HepG2 (cell line): ENCODE measurements at regions not wholly inside any gene's neighbourhood (a gene's known extent, or its start where the extent isn't known, plus 50 kb on each side); places are given as distances from the start of the nearest gene placed in this dataset.

Experiments
- ATAC-seq: fragments of 200-7000 bp; cut with Tn5 transposase; 3 replicates; pipeline ENCODE4 v1.9.1; 2020; ENCODE audit warnings: mild to moderate bottlenecking, moderate library complexity
- BruUV-seq: library from RNA; stranded (reverse); fragments of 400-500 nt; replicated peaks from 2 replicates; lab custom pipeline; 2021; lab: Mats Ljungman, UMichigan
- CTCF ChIA-PET: fragments of 300-600 bp; formaldehyde crosslinking; extraction: SDS; loops from one replicate; lab custom pipeline; 2021; ENCODE audit warnings: low total read pairs, inconsistent platforms, low intra/inter-chr PET ratio; lab: Yijun Ruan, JAX
- POLR2A ChIA-PET: fragments of 350-600 bp; sonication (Branson Sonifier 250); formaldehyde crosslinking; loops from one replicate; lab custom pipeline; 2020; ENCODE audit warnings: antibody characterized with exemption, inconsistent platforms; lab: Yijun Ruan, JAX
- DNase-seq: peaks from one replicate; pipeline ENCODE4 v3.0.0-alpha.2; 2015; ENCODE audit warnings: low spot score
- FAIRE-seq: peaks from 3 replicates; lab custom pipeline; 2011; peaks lifted over from hg19 to GRCh38; lab: Jason Lieb, UNC
- H2AFZ ChIP-seq: one replicate; pipeline ENCODE4 v1.6.1; 2011; ENCODE audit warnings: low read length, inconsistent platforms
- H3K27ac ChIP-seq: fragments of 300-600 bp; 3 replicates; pipeline ENCODE4 v1.8.0; 2011; ENCODE audit warnings: mixed run types, mild to moderate bottlenecking, mixed read lengths, low read length, inconsistent platforms; ENCODE audit not compliant: insufficient read depth; ENCODE audit errors: extremely low read length
- H3K27me3 ChIP-seq, 2 experiments: fragments of 200-600 bp in 1 of 2; 2 replicates in 1 of 2; 3 replicates in 1 of 2; pipeline versions ENCODE4 v1.6.0 to v1.8.0; 2011; ENCODE audit warnings: low read length in 2 of 2, mild to moderate bottlenecking in 2 of 2, moderate library complexity in 2 of 2, inconsistent platforms in 1 of 2; ENCODE audit not compliant: insufficient read depth in 2 of 2, control insufficient read depth in 1 of 2
- H3K36me3 ChIP-seq, 2 experiments: fragments of 200-600 bp in 1 of 2; replicated peaks in 1 of 2; 2 replicates in 1 of 2; 3 replicates in 1 of 2; pipeline versions ENCODE4 v1.5.1 to v1.8.0; 2011; ENCODE audit warnings: low read length in 2 of 2, inconsistent platforms in 1 of 2; ENCODE audit not compliant: insufficient read depth in 2 of 2, control insufficient read depth in 1 of 2
- H3K4me1 ChIP-seq: 2 replicates; pipeline ENCODE4 v1.5.1; 2012; ENCODE audit warnings: low read length, inconsistent platforms; ENCODE audit not compliant: insufficient read depth
- H3K4me2 ChIP-seq: 2 replicates; pipeline ENCODE4 v1.6.0; 2011; ENCODE audit warnings: low read depth, low read length, inconsistent platforms
- H3K4me3 ChIP-seq, 3 experiments: fragments of 200-600 bp in 1 of 3; sonication (generic), shearing (Covaris generic) in 1 of 3; replicated peaks in 1 of 3; 2 replicates each; pipeline ENCODE4 v1.5.1; 2011 to 2016; ENCODE audit warnings: low read length in 3 of 3, inconsistent platforms in 2 of 3, low read depth in 2 of 3, mild to moderate bottlenecking in 2 of 3, control low read depth in 1 of 3, mixed read lengths in 1 of 3; ENCODE audit not compliant: insufficient read depth in 1 of 3
- H3K79me2 ChIP-seq: one replicate; pipeline ENCODE4 v1.6.1; 2011; ENCODE audit warnings: low read length, inconsistent platforms; ENCODE audit not compliant: insufficient read depth
- H3K9ac ChIP-seq: 2 replicates; pipeline ENCODE4 v1.6.0; 2011; ENCODE audit warnings: mild to moderate bottlenecking, low read depth, low read length, inconsistent platforms; ENCODE audit not compliant: insufficient read depth
- H3K9me3 ChIP-seq: 2 replicates; pipeline ENCODE4 v1.5.1; 2012; ENCODE audit warnings: mild to moderate bottlenecking, low read length
- H4K20me1 ChIP-seq: 2 replicates; pipeline ENCODE4 v1.6.0; 2011; ENCODE audit warnings: inconsistent platforms, mild to moderate bottlenecking, low read length, moderate library complexity; ENCODE audit not compliant: insufficient read depth
- IKZF1 ChIP-seq: fragments of 450-650 bp; IDR thresholded peaks from 2 replicates; pipeline ENCODE4 v1.7.1; 2016
- MAFF ChIP-seq: IDR thresholded peaks from 2 replicates; pipeline ENCODE4 v1.6.1; 2011; ENCODE audit warnings: low read depth, low read length, improper control_type of control experiment
- MAFK ChIP-seq, 2 experiments: IDR thresholded peaks in 1 of 2; conservative IDR thresholded peaks in 1 of 2; 2 replicates each; pipeline ENCODE4 v1.6.1; 2011; ENCODE audit warnings: improper control_type of control experiment in 2 of 2, low read length in 2 of 2
- MNT ChIP-seq: fragments of 450-650 bp; IDR thresholded peaks from 2 replicates; pipeline ENCODE4 v1.6.1; 2016
- RBFOX2 ChIP-seq: fragments of 200-400 bp; formaldehyde crosslinking; IDR thresholded peaks from 2 replicates; pipeline ENCODE4 v1.6.1; 2017; ENCODE audit warnings: low read depth, mild to moderate bottlenecking, low read length
- ZBED4 ChIP-seq: sonication (generic); formaldehyde crosslinking; IDR thresholded peaks from 2 replicates; pipeline ENCODE4 v1.4.0; 2020; ENCODE audit warnings: missing genetic modification reagents, borderline replicate concordance
- ZBTB20 ChIP-seq: sonication (generic); formaldehyde crosslinking; IDR thresholded peaks from 2 replicates; pipeline ENCODE4 v1.8.1; 2023; ENCODE audit warnings: missing genetic modification reagents, low read depth, mild to moderate bottlenecking, borderline replicate concordance
- ZNF10 ChIP-seq: sonication (generic); formaldehyde crosslinking; IDR thresholded peaks from 2 replicates; pipeline ENCODE4 v1.4.0; 2020; ENCODE audit warnings: mild to moderate bottlenecking, low read depth, missing genetic modification reagents, borderline replicate concordance
- WGBS: methylation state at CpG from one replicate; pipeline ENCODE4 v1.1.6; 2017; ENCODE audit warnings: low lambda C conversion rate; 5-methylcytosine and 5-hydroxymethylcytosine counted together
- in situ Hi-C: cut with HindIII; loops from 2 replicates; pipeline ENCODE4 v1.10.0; 2017; ENCODE audit warnings: low pct_unique_long_range_greater_than_20kb; ENCODE audit not compliant: extremely low pct_ligation_motif_present
- intact Hi-C: fragments of 100-400 bp; cut with micrococcal nuclease; formaldehyde crosslinking; loops from one replicate; pipeline ENCODE4 v1.10.0; 2022; ENCODE audit not compliant: unreplicated experiment

- in situ Hi-C loops, result no loop called here
- WGBS, result 10% methylated on average over 3 of the region's 3 CpGs
- no peak for FAIRE-seq
- Histone ChIP-seq H3K79me2 (no peaks in the 10 kb centered on the region), H3K9me3 (no peaks in the 10 kb centered on the region), H3K4me1 (no peaks in the 10 kb centered on the region), H4K20me1 (no peaks in the 10 kb centered on the region), H3K27me3 (no peaks in the 10 kb centered on the region), H2AFZ (no peak overlapping the region), H3K9ac (no peak overlapping the region), H3K4me2 (no peak overlapping the region), H3K36me3 (no peaks in the 10 kb centered on the region), H3K4me3 (no peak overlapping the region), H3K27ac (no peak overlapping the region)
- no peak for ATAC-seq
- no peak for DNase-seq
- no TSS peak for BruUV-seq
- ChIA-PET POLR2A (no interaction called here), CTCF (no interaction called here)
- intact Hi-C loops, result no loop called here
- TF ChIP-seq MAFK (conservative IDR thresholded peaks at IDR 0.05 in 1 of 2, IDR thresholded peaks at IDR 0.05 in 1 of 2; ENCODE audit: low read length in 2 of 2) (peak; percentile 30 to 63; a peak in 2 of 4 replicates), ZBTB20 (CRISPR knock-in tag) (no peak), MAFF (peak; percentile 67)
Measured at GRCh38 chr2:107693604-107694003, 133.1 kb upstream of the RGPD4 start.

- Histone ChIP-seq H2AFZ (no peak overlapping the region), H4K20me1 (no peaks in the 10 kb centered on the region), H3K4me3 (no peak overlapping the region), H3K27ac (no peak overlapping the region), H3K9me3 (no peaks in the 10 kb centered on the region), H3K36me3 (no peaks in the 10 kb centered on the region), H3K79me2 (no peaks in the 10 kb centered on the region), H3K4me1 (no peaks in the 10 kb centered on the region), H3K4me2 (no peak overlapping the region), H3K9ac (no peak overlapping the region), H3K27me3 (no peaks in the 10 kb centered on the region)
- CTCF ChIA-PET, result no interaction called here
- ATAC-seq (no peak), FAIRE-seq (no peak), DNase-seq (no peak)
- in situ Hi-C loops, result no loop called here
- no TSS peak for BruUV-seq
- POLR2A ChIA-PET, result no interaction called here
- 23% methylated on average over 5 of the region's 5 CpGs for WGBS
- intact Hi-C loops, result no loop called here
- TF ChIP-seq RBFOX2 (no peak), ZNF10 (CRISPR knock-in tag) (no peak), IKZF1 (peak; percentile 75; the same call in 1 of the 2 replicates), ZBED4 (no peak), MNT (peak; percentile 100)
Measured at GRCh38 chr2:107694667-107695066, 132.0 kb upstream of the RGPD4 start.
